Kidney tubule cell (primary cell): ENCODE measurements at regions not wholly inside any gene's neighbourhood (a gene's known extent, or its start where the extent isn't known, plus 50 kb on each side); places are given as distances from the start of the nearest gene placed in this dataset.
A peak's percentile ranks its signal among the peaks of the same experiment; 100 is the strongest.
"Not testable (repeated sequence)": the region's sequence is repeated elsewhere in the genome, so short reads cannot be mapped to it uniquely, and the experiment has no call there.

ENCODE experiments used
- DNase-seq: peaks from one replicate; pipeline ENCODE4 v3.0.0-alpha.2; 2018; ENCODE audit warnings: low spot score

DNA sequence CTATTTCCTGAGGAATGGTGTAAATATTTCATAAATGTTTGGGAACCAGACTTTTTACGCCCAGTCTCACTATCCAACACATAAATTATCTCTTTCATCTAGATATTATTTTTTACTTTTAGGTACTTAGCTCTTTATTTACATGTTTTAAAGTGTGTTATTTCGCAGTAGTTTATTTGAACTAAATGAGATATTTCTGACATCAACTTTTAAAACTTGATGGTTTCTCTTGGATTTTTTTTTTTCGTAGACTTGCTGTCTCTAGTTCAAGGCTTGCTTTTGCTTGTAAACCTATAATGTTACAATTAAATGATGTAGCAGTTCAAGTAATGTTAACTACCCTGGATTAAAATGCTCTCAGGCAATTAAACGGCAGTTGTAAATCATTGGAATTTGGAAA is 241.7 kb upstream of the PDE3A start:
- no peak for DNase-seq

DNA sequence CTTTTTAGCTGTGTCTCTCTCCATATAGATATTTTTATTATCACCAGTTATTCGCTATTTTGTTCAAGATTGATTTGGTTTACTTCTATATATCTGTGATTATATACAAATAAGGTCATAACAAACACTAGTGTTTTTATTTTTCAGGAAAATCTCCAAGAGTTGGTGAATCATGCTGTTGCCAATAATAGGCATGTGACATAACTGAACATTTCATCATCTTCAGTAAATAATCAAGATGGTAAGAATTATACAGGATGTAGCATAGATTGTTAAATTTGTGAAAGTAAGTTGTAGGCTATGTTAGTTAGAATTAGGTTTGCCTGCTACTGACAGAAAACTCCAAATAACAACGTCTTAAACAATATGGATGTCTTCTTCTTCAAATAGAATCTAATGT is 240.9 kb upstream of the PDE3A start:
- DNase-seq, result no peak

DNA sequence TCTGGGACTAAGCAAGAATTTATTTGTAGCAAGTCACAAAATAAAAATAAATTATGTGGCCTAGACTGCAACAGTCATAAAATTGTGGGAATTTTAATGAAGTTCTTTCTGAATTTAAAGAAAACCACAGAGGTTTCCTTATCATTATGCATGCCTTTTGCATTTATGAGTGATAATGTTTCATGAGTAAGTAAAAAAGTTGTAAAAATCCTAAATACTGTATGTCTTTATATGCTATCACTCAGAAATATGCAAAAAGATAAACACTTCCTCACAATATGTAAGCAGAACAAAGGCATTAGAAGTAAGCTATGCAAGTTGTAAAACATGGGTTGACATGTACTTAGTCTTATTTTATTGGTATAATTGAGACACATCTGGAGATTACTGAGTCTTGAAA is 239.4 kb upstream of the PDE3A start:
- DNase-seq, result no peak

DNA sequence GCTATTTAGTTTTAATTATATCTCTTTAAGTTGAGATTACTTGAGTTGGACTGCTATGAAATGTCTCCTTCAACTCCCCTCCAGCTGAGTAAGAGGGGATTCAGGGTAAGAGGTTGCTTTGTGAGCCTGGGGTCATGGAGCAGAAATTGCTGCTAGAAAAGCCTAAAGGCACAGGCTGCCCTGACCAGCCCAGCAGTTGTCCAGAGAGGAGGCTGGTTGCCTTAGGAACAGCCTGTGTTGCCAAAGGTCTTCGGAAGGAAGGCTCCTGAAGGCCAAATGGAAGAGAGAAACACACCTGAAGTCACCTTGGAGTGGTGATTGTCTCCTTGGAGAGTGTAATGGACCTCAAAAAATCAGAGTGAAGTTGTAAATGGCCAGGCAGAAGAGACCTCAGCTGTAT is 235.5 kb upstream of the PDE3A start:
- no peak for DNase-seq

DNA sequence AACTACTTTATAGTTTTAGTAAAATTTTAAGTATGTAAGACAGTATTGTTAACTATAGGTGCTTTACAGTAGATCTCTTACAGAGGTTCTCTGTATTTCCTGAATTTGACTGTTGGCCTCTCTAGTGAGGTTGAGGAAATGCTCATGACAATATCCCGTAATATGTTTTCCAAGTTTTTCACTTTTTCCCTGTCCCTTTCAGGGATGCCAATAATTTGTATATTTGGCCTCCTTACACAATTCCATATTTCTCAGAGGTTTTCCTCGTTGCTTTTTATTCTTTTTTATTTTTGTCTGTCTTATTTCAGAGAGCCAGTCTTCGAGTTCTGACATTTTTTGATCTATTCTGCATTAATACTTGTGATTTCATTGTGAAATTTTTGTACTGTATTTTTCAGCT is 233.7 kb upstream of the PDE3A start:
- no peak for DNase-seq

DNA sequence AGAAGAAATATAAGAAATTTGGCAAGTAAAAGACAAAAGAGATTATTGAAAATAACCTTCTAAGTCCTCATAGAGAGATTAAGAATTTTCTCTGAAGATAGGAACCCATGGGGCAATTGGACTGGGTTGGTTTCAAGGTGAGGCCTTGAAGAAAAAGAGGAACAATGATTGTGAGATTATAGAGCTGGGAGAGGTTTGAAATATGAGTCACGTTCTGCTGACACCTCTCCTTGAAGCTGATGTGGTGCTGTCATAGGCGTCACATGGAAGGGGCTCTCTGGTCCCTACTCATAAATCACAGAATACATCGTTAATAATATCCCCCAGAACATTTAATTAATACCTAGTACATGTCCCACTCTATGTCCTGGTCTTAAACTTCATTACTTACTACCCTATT is 227.6 kb upstream of the PDE3A start:
- DNase-seq, result no peak

DNA sequence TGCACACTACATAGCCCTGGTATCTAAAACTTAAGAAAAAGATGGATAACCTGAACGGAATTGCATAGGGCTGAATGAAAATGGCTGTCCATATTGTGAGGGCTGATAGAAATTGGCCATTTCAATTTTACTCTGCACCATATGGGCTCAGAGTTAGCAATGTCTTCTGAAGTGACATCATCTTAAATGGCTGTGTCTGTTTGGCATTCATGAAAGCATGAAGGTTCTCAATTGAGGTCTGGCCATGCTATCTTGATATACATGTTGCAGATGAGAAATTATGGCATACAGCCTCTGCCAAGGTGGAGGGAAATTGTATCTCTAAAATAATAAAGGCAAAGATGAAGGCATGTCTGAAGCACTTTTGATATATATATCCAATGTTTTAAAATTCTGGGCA is 226.0 kb upstream of the PDE3A start:
- DNase-seq, result no peak

DNA sequence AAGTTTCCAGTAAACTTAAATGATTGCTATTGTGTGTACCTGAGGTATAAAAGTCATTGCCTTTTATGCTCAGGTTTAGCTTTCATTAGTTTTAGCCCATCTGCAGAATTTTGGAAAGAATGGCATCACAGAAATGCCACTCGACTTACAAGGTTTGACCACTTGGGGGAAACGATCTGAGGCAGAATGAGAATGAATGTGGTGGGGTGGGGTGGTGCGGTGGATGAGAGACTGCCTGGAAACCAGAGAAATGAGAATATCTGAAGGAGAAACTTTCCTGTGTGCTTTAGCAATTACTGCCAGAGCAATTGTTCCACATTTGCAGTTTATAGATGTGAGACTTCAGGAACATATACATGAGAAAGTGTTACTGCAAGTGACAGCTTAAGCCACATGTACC is 225.4 kb upstream of the PDE3A start:
- DNase-seq, result no peak

DNA sequence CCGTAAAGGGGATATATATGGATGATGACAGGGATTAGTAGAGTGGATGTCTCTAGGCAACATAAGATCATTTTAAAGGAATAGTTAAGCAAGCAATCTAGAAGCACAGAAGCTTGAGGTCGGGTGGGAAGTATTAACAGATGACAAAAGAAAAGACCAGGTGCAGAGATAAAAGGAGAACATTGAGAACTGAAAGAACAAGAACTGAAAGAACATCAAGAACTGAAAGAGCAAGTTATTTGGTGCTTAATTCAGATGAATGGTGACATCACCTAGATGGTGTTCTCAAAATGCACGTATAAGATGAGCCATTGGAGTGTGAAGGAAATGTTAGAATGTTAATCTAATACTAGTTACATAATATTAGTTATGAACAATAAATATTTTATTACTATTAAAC is 224.0 kb upstream of the PDE3A start:
- DNase-seq, result no peak

DNA sequence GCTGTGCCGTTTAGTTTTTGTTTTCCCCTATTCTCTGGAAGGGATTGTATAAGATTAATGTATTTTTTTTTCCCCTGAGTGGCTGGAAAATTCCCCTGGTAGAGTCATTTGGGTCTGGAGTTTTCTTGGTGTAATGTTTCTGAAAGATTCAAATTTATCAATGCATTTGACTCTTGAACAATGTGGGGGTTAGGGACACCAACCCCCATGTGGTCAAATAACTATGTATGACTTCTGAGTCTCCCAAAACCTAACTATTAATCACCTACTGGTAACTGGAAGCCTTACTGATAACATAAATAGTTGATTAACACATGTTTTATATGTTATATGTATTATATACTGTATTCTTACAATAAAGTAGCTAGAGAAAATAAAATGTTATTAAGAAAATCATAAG is 220.1 kb upstream of the PDE3A start:
- no peak for DNase-seq

DNA sequence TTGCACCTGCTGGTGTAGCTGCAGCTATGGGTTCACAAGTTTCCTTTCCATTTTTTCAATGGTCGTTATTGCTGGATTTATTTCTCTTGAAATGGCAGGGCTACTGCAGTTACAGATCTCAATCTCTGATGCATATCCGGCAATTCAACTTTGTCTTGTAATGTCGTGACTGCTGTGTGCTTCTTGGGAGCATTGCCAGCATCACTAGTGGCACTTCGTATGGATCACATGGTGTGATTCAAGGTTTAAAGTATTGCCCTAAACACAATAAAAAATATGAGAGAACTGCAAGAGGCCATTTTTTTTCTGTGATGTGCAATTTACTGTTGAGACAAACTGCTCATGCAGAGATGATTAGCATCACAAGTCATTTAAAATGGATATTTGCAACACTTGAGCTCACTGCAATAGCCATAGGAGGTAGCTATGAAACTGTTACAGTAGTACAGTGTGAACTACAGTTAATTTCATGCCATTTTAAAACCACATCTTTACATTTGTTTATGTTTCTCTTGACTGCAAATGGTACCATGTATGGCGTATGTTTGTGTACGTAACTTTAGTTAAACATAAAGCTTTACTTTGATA is 217.4 kb upstream of the PDE3A start:
- DNase-seq, result no peak

DNA sequence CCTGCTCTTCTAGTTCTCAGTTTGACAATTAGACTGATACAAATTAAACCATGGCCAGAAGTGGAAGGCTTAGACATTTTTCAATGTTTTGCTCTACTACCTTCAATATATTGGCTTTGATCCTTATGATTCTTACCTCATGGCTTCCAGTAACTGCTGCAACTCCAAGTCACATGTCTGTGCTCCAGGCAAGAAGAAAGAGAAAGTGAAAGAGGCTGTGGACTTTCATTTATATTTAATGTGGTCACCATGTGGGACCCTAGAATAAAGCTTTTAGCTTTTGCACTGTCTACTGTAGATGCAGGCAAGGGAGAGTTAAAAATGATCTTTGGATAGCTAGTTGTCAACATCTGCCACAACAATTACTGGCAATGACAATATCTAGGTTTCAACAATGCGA is 214.3 kb upstream of the PDE3A start:
- peak; percentile 7 for DNase-seq

DNA sequence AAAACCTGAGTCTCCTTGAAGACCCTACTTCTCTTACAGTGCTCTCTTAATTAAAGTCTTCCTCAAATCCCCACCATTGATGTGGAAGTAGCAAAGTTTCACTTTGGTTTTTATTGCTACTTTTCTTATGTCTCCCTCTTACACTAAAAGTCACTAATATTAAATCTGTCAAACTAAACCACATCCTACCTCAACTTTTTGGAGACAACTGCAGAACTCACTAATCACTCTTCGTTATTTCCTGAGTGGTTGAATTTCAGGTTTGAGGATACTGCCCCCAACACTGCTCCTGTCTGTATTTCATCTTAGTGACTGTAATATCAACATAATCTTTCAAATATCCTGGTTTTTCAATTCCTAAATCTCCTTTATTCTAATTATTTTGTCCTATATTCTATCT is 213.0 kb upstream of the PDE3A start:
- no peak for DNase-seq

DNA sequence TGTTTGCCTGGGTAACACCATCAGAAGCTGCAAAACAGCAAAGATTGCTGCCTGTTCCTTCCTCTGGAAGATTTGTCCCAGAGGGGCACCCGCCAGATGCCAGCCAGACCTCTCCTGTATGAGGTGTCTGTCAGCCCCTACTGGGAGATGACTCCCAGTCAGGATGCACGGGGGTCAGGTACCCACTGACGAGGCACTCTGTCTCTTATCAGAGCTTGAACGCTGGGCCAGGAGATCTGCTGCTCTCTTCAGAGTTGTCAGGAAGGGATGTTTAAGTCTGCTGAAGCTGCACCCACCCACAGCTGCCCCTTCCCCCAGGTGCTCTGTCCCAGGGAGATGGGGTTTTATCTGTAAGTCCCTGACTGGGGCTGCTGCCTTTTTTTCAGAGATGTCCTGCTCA is 207.4 kb upstream of the PDE3A start:
- not testable (repeated sequence) for DNase-seq

DNA sequence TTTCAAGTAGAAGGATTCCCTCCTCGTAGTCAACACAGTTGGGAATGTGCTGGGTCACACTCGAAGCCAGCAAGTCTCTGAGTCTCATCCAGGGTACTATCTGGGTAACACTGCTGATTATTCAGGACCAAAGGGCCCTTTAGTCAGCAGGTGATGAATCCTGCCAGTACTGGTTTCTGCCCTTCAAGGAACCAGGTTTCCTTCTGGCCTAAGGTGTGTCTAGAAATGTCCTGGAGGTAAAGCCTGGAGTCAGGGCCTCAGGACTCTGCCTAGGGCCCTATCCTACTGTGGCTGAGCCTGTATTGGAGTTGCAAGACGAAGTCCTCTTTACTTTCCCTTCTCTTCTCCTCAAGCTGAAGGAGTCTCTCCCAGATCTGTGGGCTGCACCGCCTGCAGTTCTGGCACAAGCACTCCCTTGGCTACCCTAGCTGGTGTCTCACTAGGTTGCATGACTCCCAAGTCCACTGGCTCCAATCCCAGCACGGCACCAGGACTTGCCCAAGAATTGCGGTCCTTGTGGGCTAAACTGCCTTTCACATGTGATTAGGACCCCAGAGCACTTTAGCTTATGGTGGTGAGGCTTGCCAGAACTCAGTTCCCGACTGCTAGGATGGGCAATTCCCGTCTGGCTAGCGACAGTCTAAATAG is 193.7 kb upstream of the PDE3A start:
- DNase-seq, result no peak

DNA sequence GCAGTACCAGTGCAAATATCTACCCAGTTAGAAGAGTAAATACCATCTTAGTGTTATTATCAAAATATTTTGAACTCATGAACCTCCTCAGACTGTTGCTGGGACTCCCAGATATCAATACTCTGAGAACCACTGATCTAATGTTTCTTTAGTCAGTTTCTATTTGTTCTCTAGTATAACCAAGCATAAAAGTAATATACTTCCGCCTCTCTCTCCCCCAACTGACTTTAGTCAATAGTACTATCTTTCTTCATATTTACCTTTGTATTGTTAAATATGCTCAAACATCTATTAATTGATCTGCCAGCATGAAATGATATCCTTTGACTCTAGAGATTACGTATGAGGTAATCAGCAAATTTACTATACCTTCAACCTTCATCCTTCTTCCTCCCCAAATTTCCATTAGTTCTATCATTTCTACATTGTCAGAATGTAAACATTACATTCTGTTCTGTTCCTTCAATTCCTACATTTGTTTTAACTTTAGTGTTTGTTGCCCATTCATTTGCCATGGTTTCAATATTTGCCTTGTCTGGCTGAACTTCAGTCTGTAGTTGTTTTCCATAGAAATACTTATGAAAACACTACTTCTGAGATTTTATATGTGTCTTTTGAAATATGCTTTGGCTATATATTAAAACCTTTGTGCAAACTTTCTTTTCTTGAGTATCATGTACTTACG is 192.5 kb upstream of the PDE3A start:
- no peak for DNase-seq

DNA sequence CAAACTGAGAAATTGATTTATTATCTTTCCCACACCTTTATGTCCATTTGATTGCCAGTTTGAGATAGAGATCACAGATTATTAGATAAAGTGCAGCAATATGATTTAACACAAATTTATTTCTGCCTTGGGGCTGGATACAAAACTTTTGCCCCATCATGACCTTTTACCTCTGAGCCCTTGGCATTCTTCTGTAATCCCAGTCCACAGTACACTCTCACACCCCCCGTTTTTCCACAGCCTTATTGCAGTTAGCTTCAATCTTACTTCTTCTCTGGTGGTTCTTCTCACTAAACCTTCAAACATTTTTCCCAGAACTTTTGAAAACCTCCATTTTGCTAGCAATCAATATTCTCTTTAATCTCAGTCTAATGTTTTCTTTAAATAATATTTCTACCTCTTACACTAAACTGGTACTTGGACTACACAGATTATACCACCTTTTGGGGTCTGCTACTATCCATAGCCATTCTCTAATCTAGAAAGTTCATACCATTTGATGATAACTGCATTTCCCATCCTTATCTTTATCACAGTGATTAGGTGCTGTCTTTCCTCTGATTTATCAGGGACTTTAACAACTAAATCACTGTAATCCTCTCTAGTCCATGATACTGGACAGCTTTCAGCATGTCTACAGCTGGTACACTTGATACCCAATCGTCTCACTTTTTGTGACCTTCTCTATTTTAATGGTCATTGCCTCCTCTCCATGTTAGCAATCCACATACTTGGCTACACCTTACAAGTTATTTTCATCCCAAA is 186.7 kb upstream of the PDE3A start:
- DNase-seq, result no peak

DNA sequence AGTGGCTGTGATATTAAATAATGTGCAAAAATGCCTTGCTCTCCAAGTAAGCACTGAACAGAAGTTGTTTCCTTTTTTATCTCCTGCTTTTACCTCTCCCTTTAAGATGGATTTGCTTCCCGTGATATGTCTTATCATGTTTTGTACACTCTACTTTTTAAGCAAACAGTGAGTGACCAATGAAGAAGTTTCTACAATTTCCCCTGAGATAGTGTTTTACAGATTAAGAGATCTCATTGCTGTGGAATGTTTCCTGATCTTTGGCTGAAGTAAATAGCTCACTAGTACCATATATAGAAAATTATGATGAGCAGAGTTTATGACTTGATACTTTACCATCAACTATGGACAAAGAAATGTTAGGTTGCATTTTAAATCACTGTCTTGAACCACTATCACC is 184.8 kb upstream of the PDE3A start:
- no peak for DNase-seq

DNA sequence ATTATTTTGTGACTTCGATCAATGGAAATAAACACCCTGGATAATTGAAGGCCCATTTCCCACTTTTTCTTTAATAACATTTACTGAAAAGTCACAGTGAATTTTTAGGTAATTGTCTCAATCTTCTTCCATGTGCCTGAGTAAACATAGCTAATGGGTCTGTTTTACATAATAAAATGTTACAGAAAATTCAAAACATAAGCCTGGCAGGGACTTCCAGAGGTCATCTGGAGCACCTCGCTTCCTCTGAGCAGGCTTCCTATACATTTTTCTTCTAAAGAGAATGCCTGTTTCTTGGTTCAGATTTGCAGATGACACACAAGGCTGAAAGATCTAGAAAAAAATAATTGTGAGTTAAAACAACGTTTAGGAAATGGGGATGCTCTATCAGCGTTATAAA is 183.8 kb upstream of the PDE3A start:
- DNase-seq, result no peak

DNA sequence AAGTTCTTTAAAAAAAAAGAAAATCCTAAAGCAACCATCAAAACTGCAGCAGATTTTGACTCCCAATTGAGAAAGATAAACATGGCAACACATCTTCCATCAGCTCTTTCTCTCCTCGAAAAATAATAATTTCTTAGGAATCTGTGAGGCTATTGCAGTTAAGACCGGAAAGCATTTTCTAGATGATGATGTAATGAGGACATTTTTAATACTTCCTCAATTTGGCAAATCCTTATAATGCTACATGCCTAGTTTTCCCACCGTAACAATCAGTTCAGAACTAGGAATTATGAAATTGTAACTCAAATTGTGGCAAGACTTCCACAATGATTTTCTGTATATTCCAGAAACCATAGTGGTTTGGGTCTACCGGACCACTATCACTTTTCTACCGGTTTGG is 180.9 kb upstream of the PDE3A start:
- DNase-seq, result no peak

DNA sequence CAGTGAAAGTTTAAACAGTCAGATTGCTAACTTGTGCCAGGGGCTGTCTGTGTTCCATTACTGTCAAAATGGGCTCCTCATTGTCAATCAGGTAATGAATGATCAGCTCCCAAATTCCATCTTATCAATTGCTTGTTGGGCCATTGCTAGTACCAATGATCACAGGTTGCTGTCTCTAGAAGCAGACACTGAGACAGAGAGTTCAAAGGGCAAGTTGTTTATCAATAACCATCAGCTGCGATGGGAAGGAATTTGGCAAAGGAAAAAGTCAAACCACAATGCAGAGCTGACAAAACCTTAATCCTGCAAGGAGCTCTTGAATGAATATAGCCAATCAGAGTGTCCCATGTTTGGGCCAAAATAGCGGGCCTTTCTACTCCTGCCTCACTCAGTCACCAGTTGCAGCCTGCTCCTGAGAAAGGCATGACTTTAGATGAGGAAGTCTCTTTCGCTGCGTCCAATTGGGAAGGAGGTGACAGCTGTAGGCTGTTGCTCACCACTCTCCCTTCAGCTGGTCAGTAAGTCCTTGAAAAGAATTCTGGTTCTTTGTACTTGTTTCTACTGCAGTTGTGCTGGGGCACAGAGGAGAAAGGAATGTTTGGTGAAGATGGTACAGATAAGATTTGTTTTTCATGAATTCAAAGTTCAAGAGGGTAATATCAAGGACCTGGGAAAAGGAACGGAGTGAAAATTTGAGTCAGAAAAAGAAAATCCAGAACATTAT is 179.2 kb upstream of the PDE3A start:
- DNase-seq, result no peak

DNA sequence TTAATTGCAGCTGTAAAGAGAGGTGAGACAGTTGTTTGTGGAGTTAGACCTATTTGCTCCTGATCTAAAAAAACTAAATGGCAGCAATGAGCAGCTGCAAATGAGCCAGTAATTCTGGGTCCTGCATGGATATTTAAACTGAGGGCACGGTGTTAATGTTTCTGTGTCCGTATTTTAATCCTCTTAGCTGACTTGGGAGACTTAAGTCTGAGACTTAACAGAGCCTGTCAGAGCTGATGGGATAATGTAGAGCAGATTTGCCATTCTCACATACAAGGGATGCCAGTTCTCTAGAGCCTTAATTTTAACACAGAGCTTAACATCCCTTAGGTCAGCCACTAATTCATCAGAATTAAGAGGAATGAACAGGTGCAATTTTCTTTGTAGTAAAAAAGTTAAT is 178.6 kb upstream of the PDE3A start:
- DNase-seq, result no peak

DNA sequence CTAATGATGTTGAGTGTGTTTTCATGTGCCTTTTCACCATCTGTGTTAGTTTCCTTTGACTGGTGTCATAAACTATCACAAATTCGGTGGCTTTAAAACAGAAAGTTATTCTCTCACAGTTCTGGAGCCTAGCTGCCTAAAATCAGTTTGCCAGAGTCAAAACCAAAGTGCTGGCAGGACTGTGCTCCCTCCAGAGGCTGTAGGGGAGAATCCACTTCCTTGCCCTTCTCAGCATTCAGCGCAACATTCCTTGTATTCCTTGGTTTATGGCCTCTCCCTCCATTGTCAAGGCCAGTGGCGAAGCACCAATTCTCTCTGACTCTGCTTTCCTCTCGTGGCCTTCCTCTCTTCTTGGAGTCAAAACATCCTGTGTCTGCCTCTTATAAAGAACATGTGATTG is 174.2 kb upstream of the PDE3A start:
- no peak for DNase-seq
